K562 (cell line): ENCODE measurements at regions not wholly inside any gene's neighbourhood (a gene's known extent, or its start where the extent isn't known, plus 50 kb on each side); places are given as distances from the start of the nearest gene placed in this dataset.

ENCODE experiments used
- CCAR2 ChIP-seq: fragments of 200-400 bp; formaldehyde crosslinking; IDR thresholded peaks from 2 replicates; pipeline ENCODE4 v1.6.1; 2017; ENCODE audit warnings: mild to moderate bottlenecking, low read depth, low read length
- CTCF ChIP-seq, 3 experiments: IDR thresholded peaks in 2 of 3; conservative IDR thresholded peaks in 1 of 3; 2 replicates each; pipeline ENCODE4 v1.5.1; 2011 to 2012; ENCODE audit warnings: low read length in 3 of 3, mild to moderate bottlenecking in 3 of 3, control low read depth in 2 of 3, improper control_type of control experiment in 1 of 3, inconsistent platforms in 1 of 3, low read depth in 1 of 3, mixed read lengths in 1 of 3, moderate library complexity in 1 of 3; ENCODE audit not compliant: insufficient read depth in 2 of 3
- CUX1 ChIP-seq: fragments of 200-800 bp; sonication (Bioruptor generic); IDR thresholded peaks from 2 replicates; pipeline ENCODE4 v1.6.1; 2016; ENCODE audit warnings: missing genetic modification characterization, missing compliant biosample characterization
- EZH2 ChIP-seq: IDR thresholded peaks from 2 replicates; pipeline ENCODE4 v1.6.1; 2012; ENCODE audit warnings: low read depth, mild to moderate bottlenecking, inconsistent platforms, low read length, borderline replicate concordance
- FOSL1 ChIP-seq: fragments of 200-800 bp; sonication (Bioruptor generic); conservative IDR thresholded peaks from 2 replicates; pipeline ENCODE4 v1.6.1; 2016; ENCODE audit warnings: missing genetic modification characterization, missing compliant biosample characterization
- MBD2 ChIP-seq: sonication (generic); IDR thresholded peaks from 2 replicates; pipeline ENCODE4 v1.6.1; 2016; ENCODE audit warnings: low read depth, borderline replicate concordance
- MEF2A ChIP-seq: IDR thresholded peaks from 2 replicates; pipeline ENCODE4 v1.6.1; 2011; ENCODE audit warnings: low read depth, mild to moderate bottlenecking, low read length, moderate library complexity; ENCODE audit not compliant: control insufficient read depth
- PKNOX1 ChIP-seq: fragments of 450-650 bp; IDR thresholded peaks from 2 replicates; pipeline ENCODE4 v1.6.1; 2016
- POLR2A ChIP-seq: fragments of 450-650 bp; conservative IDR thresholded peaks from 2 replicates; pipeline ENCODE4 v1.6.1; 2016
- RNF2 ChIP-seq: sonication (generic); IDR thresholded peaks from 2 replicates; pipeline ENCODE4 v1.6.1; 2016
- TAF1 ChIP-seq: IDR thresholded peaks from 2 replicates; pipeline ENCODE4 v1.6.1; 2011; ENCODE audit warnings: mild to moderate bottlenecking, low read length, moderate library complexity; ENCODE audit not compliant: insufficient read depth, control insufficient read depth, severe bottlenecking; ENCODE audit errors: extremely low read depth
- TARDBP ChIP-seq: fragments of 450-650 bp; IDR thresholded peaks from 2 replicates; pipeline ENCODE4 v1.6.1; 2016
- ZBTB33 ChIP-seq: sonication (generic); formaldehyde crosslinking; IDR thresholded peaks from 2 replicates; pipeline ENCODE4 v1.8.1; 2023; ENCODE audit warnings: mild to moderate bottlenecking, missing genetic modification reagents
- ZNF3 ChIP-seq: fragments of 250-450 bp; sonication (Bioruptor Pico); IDR thresholded peaks from 2 replicates; pipeline ENCODE4 v1.5.0; 2021; ENCODE audit warnings: mild to moderate bottlenecking, moderate library complexity

- TF ChIP-seq TAF1 (no peak), POLR2A (no peak), PKNOX1 (no peak), CCAR2 (no peak), FOSL1 (tag) (no peak), MEF2A (no peak), MBD2 (no peak), EZH2 (no peak), ZBTB33 (CRISPR knock-in tag) (no peak), ZNF3 (CRISPR knock-in tag) (no peak), TARDBP (no peak), CUX1 (CRISPR knock-in tag) (no peak), CTCF (IDR thresholded peaks at IDR 0.05 in 2 of 3, conservative IDR thresholded peaks at IDR 0.05 in 1 of 3; ENCODE audit: insufficient read depth in 2 of 3, low read depth in 1 of 3, low read length in 3 of 3) (no peak), RNF2 (no peak)
Measured at GRCh38 chr18:1884623-1885022, 686.7 kb downstream of the METTL4 start.
